H1 (cell line): ENCODE measurements at regions not wholly inside any gene's neighbourhood (a gene's known extent, or its start where the extent isn't known, plus 50 kb on each side); places are given as distances from the start of the nearest gene placed in this dataset.

ENCODE experiments used
- CTCF ChIP-seq, 3 experiments: IDR thresholded peaks; 1 replicate in 2 of 3; 2 replicates in 1 of 3; pipeline versions ENCODE4 v1.5.1 to v1.6.1; 2011; ENCODE audit warnings: low read length in 3 of 3, mild to moderate bottlenecking in 3 of 3, inconsistent platforms in 2 of 3, low read depth in 1 of 3, moderate library complexity in 1 of 3; ENCODE audit not compliant: insufficient read depth in 1 of 3; ENCODE audit errors: control extremely low read depth in 1 of 3
- EZH2 ChIP-seq: fragments of 200-600 bp; sonication (generic); IDR thresholded peaks from 2 replicates; pipeline ENCODE4 v1.7.1; 2012; ENCODE audit warnings: low read depth, mild to moderate bottlenecking, moderate library complexity, low read length, inconsistent platforms; ENCODE audit not compliant: severe bottlenecking
- HDAC6 ChIP-seq: IDR thresholded peaks from one replicate; pipeline ENCODE4 v1.7.1; 2012; ENCODE audit warnings: low read depth, mild to moderate bottlenecking, inconsistent platforms, low read length, moderate library complexity
- JUN ChIP-seq: IDR thresholded peaks from 2 replicates; pipeline ENCODE4 v1.6.1; 2011; ENCODE audit warnings: low read depth, mild to moderate bottlenecking, improper control_type of control experiment, low read length
- NRF1 ChIP-seq: IDR thresholded peaks from 2 replicates; pipeline ENCODE4 v1.6.1; 2011; ENCODE audit warnings: mild to moderate bottlenecking, low read depth, low read length, improper control_type of control experiment
- POLR2A ChIP-seq, 2 experiments: IDR thresholded peaks; 1 replicate in 1 of 2; 2 replicates in 1 of 2; pipeline ENCODE4 v1.6.1; 2011; ENCODE audit warnings: low read depth in 2 of 2, low read length in 2 of 2, mild to moderate bottlenecking in 2 of 2; ENCODE audit errors: control extremely low read depth in 1 of 2
- RFX5 ChIP-seq: IDR thresholded peaks from 2 replicates; pipeline ENCODE4 v1.6.1; 2011; ENCODE audit warnings: low read depth, low read length, improper control_type of control experiment, borderline replicate concordance
- SIN3A ChIP-seq, 2 experiments: IDR thresholded peaks in 1 of 2; conservative IDR thresholded peaks in 1 of 2; 2 replicates each; pipeline ENCODE4 v1.6.1; 2011 to 2012; ENCODE audit warnings: low read length in 2 of 2, improper control_type of control experiment in 1 of 2, low read depth in 1 of 2, mild to moderate bottlenecking in 1 of 2
- TAF1 ChIP-seq: IDR thresholded peaks from 2 replicates; pipeline ENCODE4 v1.6.1; 2011; ENCODE audit warnings: mild to moderate bottlenecking, low read depth, low read length
- YY1 ChIP-seq: IDR thresholded peaks from 2 replicates; pipeline ENCODE4 v1.6.1; 2011; ENCODE audit warnings: low read depth, mild to moderate bottlenecking, low read length
- TF ChIP-seq, protein P1 (sequence below): IDR thresholded peaks from 2 replicates; pipeline ENCODE4 v1.6.1; 2012; ENCODE audit warnings: inconsistent platforms

GRCh38 chr2:126480033-126480432 lies 175.9 kb upstream of the GYPC start:
- TF ChIP-seq CTCF (IDR thresholded peaks at IDR 0.05; ENCODE audit: control extremely low read depth in 1 of 3, insufficient read depth in 1 of 3, low read depth in 1 of 3, low read length in 3 of 3) = no peak
- TF ChIP-seq TAF1 = no peak
- no peak for TF ChIP-seq SIN3A (conservative IDR thresholded peaks at IDR 0.05 in 1 of 2, IDR thresholded peaks at IDR 0.05 in 1 of 2; ENCODE audit: low read depth in 1 of 2, low read length in 2 of 2)
- TF ChIP-seq, protein P1, sequence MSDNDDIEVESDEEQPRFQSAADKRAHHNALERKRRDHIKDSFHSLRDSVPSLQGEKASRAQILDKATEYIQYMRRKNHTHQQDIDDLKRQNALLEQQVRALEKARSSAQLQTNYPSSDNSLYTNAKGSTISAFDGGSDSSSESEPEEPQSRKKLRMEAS = no peak
- no peak for TF ChIP-seq RFX5
- no peak for TF ChIP-seq JUN
- no peak for TF ChIP-seq HDAC6
- no peak for TF ChIP-seq YY1
- TF ChIP-seq POLR2A (IDR thresholded peaks at IDR 0.05; ENCODE audit: control extremely low read depth in 1 of 2, low read depth in 2 of 2, low read length in 2 of 2) = no peak
- no peak for TF ChIP-seq EZH2
- no peak for TF ChIP-seq NRF1
